ENCODE measurements at regions not wholly inside any gene's neighbourhood (a gene's known extent, or its start where the extent isn't known, plus 50 kb on each side); places are given as distances from the start of the nearest gene placed in this dataset.

DNA sequence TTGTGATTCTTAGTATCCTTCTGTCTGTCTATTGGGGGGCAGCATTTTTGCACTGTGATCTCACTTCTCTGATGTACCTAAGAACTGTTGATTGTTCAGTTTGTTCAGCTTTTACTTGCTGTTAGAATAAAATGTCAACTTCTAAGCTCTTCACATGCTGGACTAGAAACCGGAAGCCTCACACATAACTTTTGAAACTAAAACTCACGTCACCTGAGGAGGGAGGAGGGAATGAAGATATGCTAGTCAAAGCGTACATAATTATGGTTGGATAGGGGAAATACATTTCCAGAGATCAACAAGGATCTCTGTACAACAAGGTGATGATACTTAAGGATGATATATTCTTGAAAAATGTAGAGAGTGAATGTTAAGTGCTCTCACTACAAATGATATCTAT is 609.7 kb downstream of the INHBA start:
- no CpG with 5 or more reads among the region's 3 CpGs for WGBS (ENCODE audit: insufficient coverage)

DNA sequence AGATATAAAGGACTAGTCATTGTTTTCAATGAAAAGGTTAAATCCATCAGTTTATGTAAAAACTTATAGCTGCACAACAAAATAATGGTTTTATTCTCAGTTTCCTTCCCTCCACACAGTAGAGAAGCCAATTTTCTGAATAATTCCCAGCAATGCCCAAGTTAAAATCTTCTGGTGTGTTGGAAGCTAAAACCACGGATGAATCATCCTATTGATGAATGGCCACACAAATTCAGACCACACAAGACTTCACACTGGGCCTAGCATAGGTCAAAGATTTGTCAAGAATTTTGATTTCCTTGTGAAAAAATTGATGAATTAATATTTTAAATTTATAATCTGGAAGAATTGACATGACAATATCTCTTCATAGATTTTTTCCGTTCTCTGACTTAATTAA is 617.6 kb downstream of the INHBA start:
- H4K20me1 ChIP-seq (ENCODE audit: control insufficient read depth, insufficient read depth, low read length, poor library complexity, severe bottlenecking) = no peaks in the 10 kb centered on the region
- H3K4me3 ChIP-seq (ENCODE audit: control extremely low read depth in 1 of 5, extremely low read depth in 1 of 5, insufficient read depth in 1 of 5, low read depth in 2 of 5, low read length in 4 of 5) = no peak overlapping the region
- no peaks in the 10 kb centered on the region for H3K4me1 ChIP-seq (ENCODE audit: control insufficient read depth in 2 of 2, insufficient read depth in 2 of 2, low read length in 2 of 2)
- no peaks in the 10 kb centered on the region for H3K27me3 Mint-ChIP-seq
- H3K9ac ChIP-seq (ENCODE audit: low read length) = no peak overlapping the region
- no peak for DNase-seq
- POLR2A ChIA-PET = no interaction called here
- H2AFZ ChIP-seq (ENCODE audit: insufficient read depth, low read depth, low read length, poor library complexity, severe bottlenecking) = no peak overlapping the region
- H3K4me1 Mint-ChIP-seq = no peaks in the 10 kb centered on the region
- no peaks in the 10 kb centered on the region for H3K27me3 ChIP-seq (replicated peaks in 1 of 4; ENCODE audit: control extremely low read depth in 1 of 4, control insufficient read depth in 3 of 4, insufficient read depth in 4 of 4, low read length in 3 of 4)
- H3K27ac ChIP-seq (ENCODE audit: low read length in 2 of 2) = no peak overlapping the region
- no peaks in the 10 kb centered on the region for H3K9me3 Mint-ChIP-seq (ENCODE audit: insufficient read depth)
- H3K79me2 ChIP-seq (ENCODE audit: control insufficient read depth, insufficient read depth, low read length) = no peaks in the 10 kb centered on the region
- no peak for ATAC-seq (ENCODE audit: low read depth)
- no peak overlapping the region for H3K4me2 ChIP-seq (replicated peaks; ENCODE audit: low read depth, low read length, poor library complexity, severe bottlenecking)
- no peak overlapping the region for H3K4me3 Mint-ChIP-seq
- H3K27ac Mint-ChIP-seq = no peak overlapping the region
- WGBS (ENCODE audit: insufficient coverage) = no CpG with 5 or more reads among the region's 2 CpGs
- TF ChIP-seq, protein P1, sequence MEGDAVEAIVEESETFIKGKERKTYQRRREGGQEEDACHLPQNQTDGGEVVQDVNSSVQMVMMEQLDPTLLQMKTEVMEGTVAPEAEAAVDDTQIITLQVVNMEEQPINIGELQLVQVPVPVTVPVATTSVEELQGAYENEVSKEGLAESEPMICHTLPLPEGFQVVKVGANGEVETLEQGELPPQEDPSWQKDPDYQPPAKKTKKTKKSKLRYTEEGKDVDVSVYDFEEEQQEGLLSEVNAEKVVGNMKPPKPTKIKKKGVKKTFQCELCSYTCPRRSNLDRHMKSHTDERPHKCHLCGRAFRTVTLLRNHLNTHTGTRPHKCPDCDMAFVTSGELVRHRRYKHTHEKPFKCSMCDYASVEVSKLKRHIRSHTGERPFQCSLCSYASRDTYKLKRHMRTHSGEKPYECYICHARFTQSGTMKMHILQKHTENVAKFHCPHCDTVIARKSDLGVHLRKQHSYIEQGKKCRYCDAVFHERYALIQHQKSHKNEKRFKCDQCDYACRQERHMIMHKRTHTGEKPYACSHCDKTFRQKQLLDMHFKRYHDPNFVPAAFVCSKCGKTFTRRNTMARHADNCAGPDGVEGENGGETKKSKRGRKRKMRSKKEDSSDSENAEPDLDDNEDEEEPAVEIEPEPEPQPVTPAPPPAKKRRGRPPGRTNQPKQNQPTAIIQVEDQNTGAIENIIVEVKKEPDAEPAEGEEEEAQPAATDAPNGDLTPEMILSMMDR (IDR thresholded peaks at IDR 0.05) = no peak
- TF ChIP-seq EZH2 (IDR thresholded peaks at IDR 0.05; ENCODE audit: borderline replicate concordance, insufficient read depth, low read depth, low read length, poor library complexity, severe bottlenecking) = no peak
- CTCF ChIA-PET = no interaction called here
- no peaks in the 10 kb centered on the region for H3K36me3 ChIP-seq (replicated peaks in 1 of 2; ENCODE audit: control extremely low read depth in 1 of 2, control insufficient read depth in 1 of 2, extremely low read depth in 1 of 2, insufficient read depth in 2 of 2, low read length in 1 of 2)
- intact Hi-C loops (cut with micrococcal nuclease) = no loop called here
- H3K9me3 ChIP-seq (ENCODE audit: control extremely low read depth in 1 of 3, control insufficient read depth in 2 of 3, insufficient read depth in 1 of 3, low read length in 2 of 3) = no peaks in the 10 kb centered on the region

More for the DNA sequence above, 609.7 kb downstream of the INHBA start:
- TF ChIP-seq EZH2 (IDR thresholded peaks at IDR 0.05; ENCODE audit: borderline replicate concordance, insufficient read depth, low read depth, low read length, poor library complexity, severe bottlenecking) = no peak
- TF ChIP-seq, protein P1 (IDR thresholded peaks at IDR 0.05) = no peak
- H3K27ac ChIP-seq (ENCODE audit: low read length in 2 of 2) = no peak overlapping the region
- no peaks in the 10 kb centered on the region for H4K20me1 ChIP-seq (ENCODE audit: control insufficient read depth, insufficient read depth, low read length, poor library complexity, severe bottlenecking)
- no peaks in the 10 kb centered on the region for H3K9me3 Mint-ChIP-seq (ENCODE audit: insufficient read depth)
- no peak overlapping the region for H3K27ac Mint-ChIP-seq
- no peaks in the 10 kb centered on the region for H3K36me3 ChIP-seq (replicated peaks in 1 of 2; ENCODE audit: control extremely low read depth in 1 of 2, control insufficient read depth in 1 of 2, extremely low read depth in 1 of 2, insufficient read depth in 2 of 2, low read length in 1 of 2)
- no peak overlapping the region for H3K9ac ChIP-seq (ENCODE audit: low read length)
- H3K27me3 Mint-ChIP-seq = no peaks in the 10 kb centered on the region
- H2AFZ ChIP-seq (ENCODE audit: insufficient read depth, low read depth, low read length, poor library complexity, severe bottlenecking) = no peak overlapping the region
- no peaks in the 10 kb centered on the region for H3K4me1 ChIP-seq (ENCODE audit: control insufficient read depth in 2 of 2, insufficient read depth in 2 of 2, low read length in 2 of 2)
- H3K4me3 Mint-ChIP-seq = no peak overlapping the region
- no peaks in the 10 kb centered on the region for H3K27me3 ChIP-seq (replicated peaks in 1 of 4; ENCODE audit: control extremely low read depth in 1 of 4, control insufficient read depth in 3 of 4, insufficient read depth in 4 of 4, low read length in 3 of 4)
- POLR2A ChIA-PET = no interaction called here
- no peaks in the 10 kb centered on the region for H3K9me3 ChIP-seq (ENCODE audit: control extremely low read depth in 1 of 3, control insufficient read depth in 2 of 3, insufficient read depth in 1 of 3, low read length in 2 of 3)
- no peaks in the 10 kb centered on the region for H3K4me1 Mint-ChIP-seq
- CTCF ChIA-PET = no interaction called here
- no peak for ATAC-seq (ENCODE audit: low read depth)
- H3K79me2 ChIP-seq (ENCODE audit: control insufficient read depth, insufficient read depth, low read length) = no peaks in the 10 kb centered on the region
- intact Hi-C loops (cut with micrococcal nuclease) = no loop called here
- no peak overlapping the region for H3K4me2 ChIP-seq (replicated peaks; ENCODE audit: low read depth, low read length, poor library complexity, severe bottlenecking)
- H3K4me3 ChIP-seq (ENCODE audit: control extremely low read depth in 1 of 5, extremely low read depth in 1 of 5, insufficient read depth in 1 of 5, low read depth in 2 of 5, low read length in 4 of 5) = no peak overlapping the region
- DNase-seq = no peak
